DND-41 (cell line): ENCODE measurements at regions not wholly inside any gene's neighbourhood (a gene's known extent, or its start where the extent isn't known, plus 50 kb on each side); places are given as distances from the start of the nearest gene placed in this dataset.

ENCODE experiments used
- EZH2 ChIP-seq: IDR thresholded peaks from 3 replicates; pipeline ENCODE4 v1.6.1; 2012; ENCODE audit warnings: borderline replicate concordance, low read depth, mild to moderate bottlenecking, moderate library complexity, low read length, inconsistent platforms; ENCODE audit not compliant: severe bottlenecking
- TF ChIP-seq, protein P1 (sequence below): IDR thresholded peaks from 2 replicates; pipeline ENCODE4 v1.5.1; 2012; ENCODE audit warnings: borderline replicate concordance, low read length, moderate library complexity, mild to moderate bottlenecking; ENCODE audit not compliant: poor library complexity, severe bottlenecking; ENCODE audit errors: extremely low read depth

DNA sequence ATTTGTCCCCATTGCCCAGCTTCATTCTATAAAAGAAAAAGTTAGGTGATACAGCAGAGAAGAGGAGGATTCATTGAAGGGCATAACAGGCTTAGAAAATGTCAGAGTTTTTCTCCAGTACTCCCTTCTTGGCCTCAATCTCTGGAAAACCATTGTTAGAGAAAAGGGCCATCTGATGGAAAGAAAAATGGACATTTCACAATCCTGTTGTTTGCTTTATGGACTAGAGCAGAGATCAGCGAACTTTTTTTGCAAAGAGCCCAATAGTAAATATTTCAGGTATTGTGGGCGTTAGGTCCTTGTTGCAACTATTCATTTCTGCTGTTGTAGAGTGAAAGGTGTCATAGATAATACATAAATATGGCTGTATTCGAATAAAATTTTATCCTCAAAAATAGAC is 208.8 kb downstream of the TLE4 start:
- TF ChIP-seq EZH2: no peak
- TF ChIP-seq, protein P1, sequence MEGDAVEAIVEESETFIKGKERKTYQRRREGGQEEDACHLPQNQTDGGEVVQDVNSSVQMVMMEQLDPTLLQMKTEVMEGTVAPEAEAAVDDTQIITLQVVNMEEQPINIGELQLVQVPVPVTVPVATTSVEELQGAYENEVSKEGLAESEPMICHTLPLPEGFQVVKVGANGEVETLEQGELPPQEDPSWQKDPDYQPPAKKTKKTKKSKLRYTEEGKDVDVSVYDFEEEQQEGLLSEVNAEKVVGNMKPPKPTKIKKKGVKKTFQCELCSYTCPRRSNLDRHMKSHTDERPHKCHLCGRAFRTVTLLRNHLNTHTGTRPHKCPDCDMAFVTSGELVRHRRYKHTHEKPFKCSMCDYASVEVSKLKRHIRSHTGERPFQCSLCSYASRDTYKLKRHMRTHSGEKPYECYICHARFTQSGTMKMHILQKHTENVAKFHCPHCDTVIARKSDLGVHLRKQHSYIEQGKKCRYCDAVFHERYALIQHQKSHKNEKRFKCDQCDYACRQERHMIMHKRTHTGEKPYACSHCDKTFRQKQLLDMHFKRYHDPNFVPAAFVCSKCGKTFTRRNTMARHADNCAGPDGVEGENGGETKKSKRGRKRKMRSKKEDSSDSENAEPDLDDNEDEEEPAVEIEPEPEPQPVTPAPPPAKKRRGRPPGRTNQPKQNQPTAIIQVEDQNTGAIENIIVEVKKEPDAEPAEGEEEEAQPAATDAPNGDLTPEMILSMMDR: no peak
